Eye (tissue), 1 donor: ENCODE measurements at regions not wholly inside any gene's neighbourhood (a gene's known extent, or its start where the extent isn't known, plus 50 kb on each side); places are given as distances from the start of the nearest gene placed in this dataset.
A peak's percentile ranks its signal among the peaks of the same experiment; 100 is the strongest.
"Not testable (repeated sequence)": the region's sequence is repeated elsewhere in the genome, so short reads cannot be mapped to it uniquely, and the experiment has no call there.

Experiments
- DNase-seq: peaks from one replicate; pipeline ENCODE4 v3.0.0-alpha.2; 2015

DNA sequence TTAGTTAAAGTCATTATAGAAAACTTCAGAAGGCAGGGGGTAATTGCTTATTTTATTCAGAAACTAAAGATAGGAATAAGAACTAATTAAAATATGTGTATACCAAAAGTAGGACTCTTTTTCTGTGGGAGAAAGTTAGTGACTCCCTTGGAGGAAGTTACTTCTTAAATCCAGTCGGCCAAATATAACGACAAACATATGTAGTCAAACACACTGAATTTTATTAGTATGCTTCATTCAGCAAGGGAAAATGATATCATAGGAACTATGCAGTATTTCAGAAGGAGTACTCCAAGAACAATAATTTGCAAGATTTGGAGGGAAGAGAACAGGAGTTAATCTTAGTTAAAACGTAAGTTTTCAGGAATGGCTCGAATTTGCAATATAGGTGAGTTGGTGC is 432.6 kb downstream of the CYLC2 start:
- no peak for DNase-seq

GRCh38 chr9:103430469-103430868 is 435.3 kb downstream of the CYLC2 start:
- no peak for DNase-seq

DNA sequence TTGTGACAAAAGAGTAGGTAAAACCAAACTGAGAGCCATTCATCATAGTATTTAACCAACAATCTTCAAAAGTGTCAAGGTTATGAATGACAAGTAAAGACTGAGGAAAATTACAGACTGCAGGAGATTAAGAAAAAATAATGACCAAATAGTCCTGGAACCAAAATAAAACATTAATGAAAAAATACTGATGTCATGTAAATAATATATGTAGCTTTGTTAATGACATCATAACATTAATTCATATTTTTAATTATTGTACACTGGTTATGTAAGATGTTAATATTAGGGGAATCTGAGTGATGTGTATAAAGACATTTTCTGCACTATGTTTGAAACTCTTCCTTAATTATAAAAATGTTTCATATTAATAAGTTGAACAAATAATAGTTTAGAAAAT is 436.7 kb downstream of the CYLC2 start:
- DNase-seq, result no peak

- DNase-seq, result no peak
Observed at GRCh38 chr9:103444176-103444575, 449.0 kb downstream of the CYLC2 start.

GRCh38 chr9:103458826-103459225 is 463.7 kb downstream of the CYLC2 start:
- no peak for DNase-seq

DNA sequence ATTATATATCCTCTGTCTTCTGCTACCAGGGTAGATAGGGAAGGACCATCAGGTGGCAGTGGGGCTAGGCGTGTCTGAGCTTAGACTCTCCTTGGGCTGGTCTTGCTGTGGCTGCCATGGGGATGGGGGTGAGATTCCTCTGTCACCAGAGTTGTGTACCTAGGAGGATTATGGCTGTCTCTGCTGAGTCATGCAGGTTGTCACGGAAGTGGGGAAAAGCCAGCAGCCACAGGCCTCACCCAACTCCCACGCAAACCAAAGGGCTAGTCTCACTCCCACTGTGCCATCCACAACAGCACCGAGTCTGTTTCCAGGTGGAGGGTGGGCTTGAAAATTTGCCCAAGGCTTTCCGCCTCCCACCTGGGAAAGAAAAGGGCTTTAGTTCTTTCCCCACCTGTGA is 476.1 kb downstream of the CYLC2 start:
- DNase-seq, result no peak

DNA sequence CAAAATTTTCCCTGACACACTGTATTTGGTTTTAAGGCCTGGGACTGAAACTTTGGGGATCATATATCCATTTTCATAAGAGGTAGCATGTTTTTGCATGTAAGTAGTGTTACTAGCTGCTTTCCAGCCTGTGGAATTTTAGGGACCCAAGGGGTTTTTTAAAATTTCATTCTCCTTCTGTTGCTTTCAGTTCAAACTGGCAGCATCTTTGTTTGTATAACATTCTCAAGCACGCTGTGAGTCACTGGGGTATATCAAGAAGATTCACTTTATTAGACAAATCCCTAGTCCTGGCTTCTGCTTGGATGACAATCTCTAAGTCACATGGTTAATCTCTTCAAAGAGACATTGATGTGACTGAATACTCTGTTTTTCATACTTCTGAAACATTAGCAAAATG is 479.0 kb downstream of the CYLC2 start:
- no peak for DNase-seq

DNA sequence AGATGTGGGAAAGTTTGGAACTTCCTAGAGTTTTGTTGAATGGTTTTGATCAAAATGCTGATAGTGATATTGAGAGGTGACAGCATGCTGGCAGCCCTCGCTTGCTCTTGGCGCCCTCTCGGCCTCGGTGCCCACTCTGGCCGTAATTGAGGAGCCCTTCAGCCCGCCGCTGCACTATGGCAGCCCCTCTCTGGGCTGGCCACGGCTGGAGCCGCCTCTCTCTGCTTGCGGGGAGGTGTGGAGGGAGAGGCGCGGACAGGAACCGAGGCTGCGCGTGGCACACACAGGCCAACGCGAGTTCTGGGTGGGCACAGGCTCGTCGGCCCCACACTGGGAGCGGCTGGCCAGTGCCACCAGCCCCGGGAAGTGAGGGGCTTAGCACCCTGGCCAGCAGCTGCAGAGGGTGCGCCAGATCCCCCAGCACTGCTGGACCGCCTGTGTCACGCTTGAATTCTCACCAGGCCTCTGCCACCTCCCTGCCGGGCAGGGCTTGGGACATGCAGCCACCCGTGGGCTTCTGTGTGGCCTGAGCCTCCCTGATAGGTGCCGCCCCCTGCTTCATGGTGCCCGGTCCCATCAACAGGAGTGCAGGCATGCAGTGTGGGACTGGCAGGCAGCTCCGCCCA is 488.5 kb downstream of the CYLC2 start:
- no peak for DNase-seq

DNA sequence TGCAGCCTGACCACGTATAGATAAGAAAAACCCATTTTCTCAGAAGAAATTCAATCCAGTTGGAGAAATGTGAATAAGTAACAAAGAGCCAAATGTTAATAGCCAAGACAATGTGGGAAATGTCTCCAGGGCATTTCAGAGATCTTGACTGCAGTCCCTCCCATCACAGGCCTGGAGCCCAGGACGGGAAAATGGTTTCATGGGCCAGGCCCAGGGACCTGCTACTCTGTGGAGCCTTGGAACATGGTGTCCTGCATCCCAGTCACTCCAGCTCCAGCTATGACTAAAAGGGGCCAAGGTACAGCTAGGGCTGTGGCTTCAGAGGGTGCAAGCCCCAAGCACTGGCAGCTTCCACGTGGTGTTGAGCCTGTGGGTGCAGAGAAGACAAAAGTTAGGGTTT is 490.0 kb downstream of the CYLC2 start:
- no peak for DNase-seq

DNA sequence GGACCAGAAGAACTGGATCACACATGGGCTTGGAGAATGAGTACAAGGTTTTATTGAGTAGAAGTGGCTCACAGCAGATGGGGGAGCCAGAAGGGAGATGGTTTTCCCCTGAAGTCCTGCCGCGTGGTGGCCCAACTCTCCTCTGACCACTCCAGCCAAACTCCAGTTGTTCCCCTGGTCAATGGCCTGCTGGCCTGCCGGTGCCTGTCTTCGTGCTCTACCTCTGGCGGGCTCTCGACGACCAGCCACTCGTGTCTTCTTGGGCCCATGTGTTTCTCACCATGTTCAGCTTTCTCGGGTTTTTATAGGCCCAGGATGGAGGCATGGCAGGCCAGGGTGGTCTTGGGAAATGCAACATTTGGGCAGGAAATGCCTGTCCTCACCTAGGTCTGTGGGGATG is 519.6 kb downstream of the CYLC2 start:
- DNase-seq, result no peak

- DNase-seq, result no peak
Observed at GRCh38 chr9:103522409-103522808, 527.3 kb downstream of the CYLC2 start.

- no peak for DNase-seq
Observed at GRCh38 chr9:103530934-103531333, 535.8 kb downstream of the CYLC2 start.

GRCh38 chr9:103533318-103533717 is 538.2 kb downstream of the CYLC2 start:
- DNase-seq, result no peak

GRCh38 chr9:103537426-103537825 is 542.3 kb downstream of the CYLC2 start:
- DNase-seq, result no peak

- DNase-seq, result no peak
Observed at GRCh38 chr9:103545260-103545659, 548.8 kb upstream of the SMC2 start.

GRCh38 chr9:103552712-103553111 is 541.4 kb upstream of the SMC2 start:
- no peak for DNase-seq

GRCh38 chr9:103574056-103574455 is 520.1 kb upstream of the SMC2 start:
- no peak for DNase-seq

DNA sequence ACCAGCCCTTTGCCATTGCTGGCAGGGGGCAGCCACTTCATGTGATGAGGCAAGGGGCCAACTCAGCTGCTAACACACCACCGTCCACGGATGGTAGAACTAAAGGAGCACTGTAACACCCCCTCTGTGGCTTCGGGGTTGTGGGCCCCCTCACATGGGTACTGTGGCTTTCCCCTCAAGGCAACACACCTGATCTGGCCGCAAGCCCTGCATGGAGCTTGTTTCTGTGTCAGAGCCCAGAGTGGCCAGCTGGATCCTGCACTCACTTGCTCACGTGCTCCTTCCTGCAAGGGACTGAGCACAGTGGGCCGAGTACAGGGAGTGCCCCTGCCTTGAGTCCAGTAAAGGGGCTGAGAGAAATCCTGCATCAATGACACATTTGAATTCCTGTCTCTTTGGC is 507.4 kb upstream of the SMC2 start:
- no peak for DNase-seq

DNA sequence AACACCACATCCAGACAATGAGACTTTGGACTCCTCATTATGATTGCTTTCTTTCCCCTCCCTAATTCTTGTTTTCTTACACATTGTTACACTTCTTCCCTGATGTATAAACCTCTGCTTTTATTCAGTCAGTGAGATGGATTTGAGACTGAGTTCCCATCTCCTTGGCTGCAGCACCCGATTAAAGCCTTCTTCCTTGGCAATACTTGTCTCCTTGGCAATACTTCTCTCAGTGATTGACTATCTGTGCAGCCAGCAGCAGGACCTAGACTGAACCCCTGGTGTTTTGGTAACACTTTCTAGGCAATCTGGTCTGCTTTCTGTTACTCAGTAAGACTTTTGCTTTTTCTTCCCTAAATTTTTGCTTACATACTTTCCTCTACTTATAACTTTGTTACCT is 492.8 kb upstream of the SMC2 start:
- DNase-seq, result no peak

GRCh38 chr9:103611950-103612349 is 482.2 kb upstream of the SMC2 start:
- not testable (repeated sequence) for DNase-seq

- peak; percentile 31 for DNase-seq
Observed at GRCh38 chr9:103615994-103616393, 478.1 kb upstream of the SMC2 start.

GRCh38 chr9:103617046-103617445 is 477.1 kb upstream of the SMC2 start:
- no peak for DNase-seq

GRCh38 chr9:103625161-103625804 is 468.8 kb upstream of the SMC2 start:
- no peak for DNase-seq

DNA sequence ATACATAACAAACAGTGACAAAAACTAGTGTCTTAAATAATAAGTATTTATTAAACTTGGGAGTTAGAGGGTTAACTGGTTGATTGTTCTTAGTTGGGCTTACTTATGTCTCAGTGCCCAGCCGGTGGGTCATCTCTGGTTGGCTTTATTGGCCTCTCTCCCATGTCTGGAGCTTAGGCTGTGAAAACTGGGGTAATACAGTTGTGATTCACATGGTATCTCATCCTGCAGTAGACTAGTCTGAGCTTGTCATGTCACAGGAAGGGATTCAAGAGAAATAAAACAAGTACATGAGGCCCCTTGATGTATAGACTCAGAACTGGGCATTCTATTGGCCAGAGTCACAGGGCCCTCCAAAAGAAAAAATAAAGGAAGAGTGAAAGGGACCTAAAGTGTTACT is 466.4 kb upstream of the SMC2 start:
- DNase-seq, result no peak

- DNase-seq, result no peak
Observed at GRCh38 chr9:103649086-103649485, 445.0 kb upstream of the SMC2 start.
